NCI-H526 treated with DMSO at 0.1 percent for 48 hours (cell line): ENCODE measurements at regions not wholly inside any gene's neighbourhood (a gene's known extent, or its start where the extent isn't known, plus 50 kb on each side); places are given as distances from the start of the nearest gene placed in this dataset.
A peak's percentile ranks its signal among the peaks of the same experiment; 100 is the strongest.

Experiments
- DNase-seq: peaks from one replicate; lab custom pipeline; 2025; lab: John Stamatoyannopoulos, UW

DNA sequence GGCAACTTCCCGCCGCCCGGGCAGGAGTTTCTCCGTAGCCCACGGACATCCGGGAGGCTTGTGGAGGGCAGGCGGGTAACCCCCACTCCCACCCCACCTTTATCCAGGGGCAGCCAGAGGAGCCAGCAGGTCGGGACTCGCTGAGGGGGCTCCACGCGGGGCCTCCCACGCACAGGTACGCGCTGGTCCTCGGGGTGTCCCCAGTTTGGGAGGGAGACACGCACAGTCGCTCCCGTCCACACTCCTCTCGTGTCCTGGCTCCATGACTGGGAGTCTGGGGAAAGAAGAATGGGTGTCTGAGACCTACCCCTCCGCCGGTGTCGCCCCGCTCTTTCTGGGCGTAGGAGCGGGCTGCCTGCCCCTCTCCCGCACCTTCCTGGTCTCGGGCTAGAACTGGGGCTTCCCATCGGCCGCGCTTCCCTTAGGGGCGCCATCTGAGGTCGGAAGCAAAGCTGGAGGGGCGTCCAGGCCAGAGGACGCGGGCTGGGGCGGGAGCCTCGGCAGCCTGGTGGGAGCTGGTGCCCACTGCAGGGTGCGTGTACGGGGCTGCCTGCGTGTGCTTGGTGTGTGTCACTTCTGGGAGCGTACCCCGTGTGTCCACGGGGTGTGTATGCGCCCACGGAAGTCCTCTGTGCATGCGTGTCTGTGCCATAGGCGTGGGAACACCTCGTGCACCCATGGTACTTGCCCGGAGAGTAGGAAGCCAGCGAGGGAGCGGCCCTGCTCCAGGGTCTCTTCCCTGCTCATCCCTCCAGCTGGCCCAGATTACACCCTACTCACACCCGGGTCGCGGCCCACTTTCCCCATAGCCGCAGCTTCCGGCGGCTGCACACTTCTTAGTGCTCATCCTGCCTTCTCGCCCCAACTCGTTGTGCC is 73.0 kb upstream of the LEP start:
- no peak for DNase-seq

DNA sequence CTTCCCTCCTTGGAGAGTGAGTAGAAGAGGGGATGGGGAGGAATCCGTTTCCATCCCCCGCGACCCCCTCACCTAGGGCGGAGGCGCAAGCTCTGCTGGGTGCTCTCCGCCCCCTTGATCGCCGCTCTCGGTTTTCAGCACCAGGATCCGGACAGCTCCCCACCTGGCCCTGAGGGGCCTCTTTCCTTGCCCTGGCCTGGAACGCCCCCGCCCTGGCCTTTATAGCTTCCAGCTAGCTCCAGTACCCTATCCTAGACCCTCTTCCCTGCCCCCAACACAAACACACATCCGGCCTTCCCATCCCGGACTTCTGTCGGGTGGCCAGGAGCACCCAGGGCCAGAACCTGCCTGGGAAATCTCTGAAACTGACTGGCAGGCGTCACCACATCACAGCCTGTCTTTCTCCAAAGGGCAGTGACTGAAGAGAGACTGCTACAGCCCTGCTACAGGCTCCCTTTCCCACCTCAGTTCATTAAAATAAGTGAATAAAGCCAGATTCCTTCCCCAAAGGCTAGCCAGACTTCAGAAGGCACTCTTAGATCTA is 72.3 kb upstream of the LEP start:
- DNase-seq = no peak

DNA sequence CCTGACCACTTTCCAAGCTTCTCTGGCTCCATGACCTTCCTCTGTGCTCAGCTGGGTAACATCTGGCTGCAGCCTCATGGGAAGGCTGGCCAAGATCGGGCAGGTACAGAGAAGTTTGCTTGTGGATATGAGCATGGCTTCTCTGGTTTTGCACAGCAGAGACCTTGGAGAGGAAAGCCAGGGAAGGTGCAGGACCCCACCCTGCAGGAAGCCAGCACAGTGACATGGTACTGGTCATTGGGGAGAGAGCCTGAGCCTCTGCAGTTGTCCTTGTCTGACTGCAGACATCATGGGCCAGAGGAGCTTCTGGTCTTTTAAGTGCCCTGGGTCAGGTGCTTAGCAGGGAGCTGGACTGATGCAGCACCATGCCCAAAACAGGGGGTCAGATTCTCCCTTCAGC is 70.6 kb upstream of the LEP start:
- no peak for DNase-seq

DNA sequence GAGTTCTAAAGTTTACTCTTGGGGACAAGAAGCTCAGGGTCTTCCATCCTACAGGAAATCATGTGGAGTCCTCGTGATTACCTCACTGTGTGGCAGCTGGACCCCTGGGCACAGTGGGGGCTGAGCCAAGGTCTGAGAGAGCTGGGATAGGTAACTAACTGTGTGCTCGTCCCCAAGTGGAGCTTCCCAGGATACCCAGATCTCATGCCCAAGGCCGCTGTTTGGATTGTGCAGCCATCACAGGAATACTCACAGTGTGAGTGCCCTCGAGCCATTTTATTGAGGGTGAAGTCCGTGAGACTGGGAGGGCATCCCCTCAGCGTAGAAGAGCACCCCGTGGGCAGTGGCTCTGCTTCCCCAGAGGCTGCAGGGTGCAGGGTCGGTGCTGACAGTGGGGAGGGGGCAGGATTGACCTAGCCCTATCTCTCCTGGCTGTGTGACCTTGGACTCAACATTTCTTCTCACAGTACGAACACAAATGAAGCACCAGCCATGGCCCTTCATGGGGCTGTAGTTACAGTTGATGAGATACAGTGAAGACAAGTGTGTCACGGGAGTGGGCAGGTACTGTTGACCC is 69.6 kb upstream of the LEP start:
- no peak for DNase-seq

DNA sequence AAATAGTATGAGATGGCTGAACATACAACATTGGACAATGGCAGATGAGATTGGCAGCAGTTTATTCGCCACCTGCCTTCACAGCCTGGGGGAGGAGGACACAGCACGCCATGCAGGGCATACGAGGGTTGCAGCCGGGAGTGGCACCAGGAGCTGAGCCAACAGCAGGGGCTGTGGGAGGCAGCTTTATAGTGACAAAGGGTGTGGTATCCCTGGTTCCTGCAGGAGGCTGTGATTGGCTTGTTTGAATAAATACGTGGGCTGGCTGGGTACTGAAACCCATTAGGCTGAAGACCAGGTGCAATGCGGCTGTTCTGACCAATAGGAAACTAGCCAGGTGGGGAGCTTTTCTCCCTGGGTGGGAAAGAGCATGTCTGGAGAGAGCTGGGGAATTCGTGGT is 68.9 kb upstream of the LEP start:
- peak; percentile 21 for DNase-seq

DNA sequence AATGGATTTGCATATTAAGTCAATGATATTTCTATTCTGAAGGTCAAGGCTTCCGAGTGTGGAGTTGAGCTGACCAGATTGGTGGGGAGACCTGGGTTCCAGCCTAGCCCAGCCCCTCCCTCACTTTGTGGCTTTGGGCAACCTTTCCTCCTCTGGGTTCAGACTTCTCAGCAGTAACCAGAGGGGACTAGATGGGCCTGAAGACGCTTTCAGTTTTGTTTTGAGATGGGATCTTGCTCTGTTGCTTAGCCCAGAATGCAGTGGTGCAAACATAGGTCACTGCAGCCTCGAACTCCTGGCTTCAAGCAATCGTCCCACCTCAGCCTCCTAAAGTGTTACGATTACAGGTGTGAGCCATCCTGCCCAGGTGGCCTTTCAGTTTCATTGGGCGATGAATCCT is 68.1 kb upstream of the LEP start:
- no peak for DNase-seq

DNA sequence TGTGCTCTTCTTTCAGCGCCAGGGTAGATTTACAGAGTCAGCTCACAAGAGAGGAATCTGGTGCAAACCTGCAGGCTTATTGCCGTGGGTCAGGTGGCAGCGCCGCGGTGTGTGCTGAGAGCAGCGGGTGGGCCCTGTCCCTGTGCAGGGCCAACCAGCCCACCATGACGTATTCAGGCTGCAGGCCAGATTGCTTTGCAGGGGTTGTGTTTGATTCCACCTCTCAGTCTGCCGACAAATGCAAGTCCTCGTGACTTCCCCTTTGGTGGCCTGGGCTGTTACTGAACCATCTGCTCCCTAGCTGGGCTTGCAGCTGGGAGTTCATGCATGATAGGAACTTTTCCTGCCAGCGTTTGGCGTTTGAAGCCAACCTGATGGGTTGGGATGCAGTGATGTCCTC is 66.7 kb upstream of the LEP start:
- no peak for DNase-seq

DNA sequence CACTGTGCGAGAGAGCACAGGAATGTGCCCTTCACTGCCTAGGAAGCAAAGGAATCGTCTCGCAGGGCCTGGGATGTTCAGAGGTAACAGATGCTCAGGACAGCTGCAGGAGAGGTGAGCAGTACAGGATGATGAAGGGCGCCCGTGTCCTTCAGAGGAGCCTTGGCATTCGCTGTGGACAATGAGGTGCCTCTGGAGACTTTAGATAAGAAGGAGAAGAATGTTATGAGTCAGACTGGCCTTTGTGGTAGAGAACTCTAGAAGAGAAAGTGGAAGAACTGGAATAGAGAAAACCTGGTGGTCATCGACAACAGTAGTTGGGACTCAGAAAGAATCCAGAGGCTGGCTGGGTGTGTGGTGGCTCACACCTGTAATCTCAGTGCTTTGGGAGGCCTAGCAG is 64.4 kb upstream of the LEP start:
- no peak for DNase-seq

DNA sequence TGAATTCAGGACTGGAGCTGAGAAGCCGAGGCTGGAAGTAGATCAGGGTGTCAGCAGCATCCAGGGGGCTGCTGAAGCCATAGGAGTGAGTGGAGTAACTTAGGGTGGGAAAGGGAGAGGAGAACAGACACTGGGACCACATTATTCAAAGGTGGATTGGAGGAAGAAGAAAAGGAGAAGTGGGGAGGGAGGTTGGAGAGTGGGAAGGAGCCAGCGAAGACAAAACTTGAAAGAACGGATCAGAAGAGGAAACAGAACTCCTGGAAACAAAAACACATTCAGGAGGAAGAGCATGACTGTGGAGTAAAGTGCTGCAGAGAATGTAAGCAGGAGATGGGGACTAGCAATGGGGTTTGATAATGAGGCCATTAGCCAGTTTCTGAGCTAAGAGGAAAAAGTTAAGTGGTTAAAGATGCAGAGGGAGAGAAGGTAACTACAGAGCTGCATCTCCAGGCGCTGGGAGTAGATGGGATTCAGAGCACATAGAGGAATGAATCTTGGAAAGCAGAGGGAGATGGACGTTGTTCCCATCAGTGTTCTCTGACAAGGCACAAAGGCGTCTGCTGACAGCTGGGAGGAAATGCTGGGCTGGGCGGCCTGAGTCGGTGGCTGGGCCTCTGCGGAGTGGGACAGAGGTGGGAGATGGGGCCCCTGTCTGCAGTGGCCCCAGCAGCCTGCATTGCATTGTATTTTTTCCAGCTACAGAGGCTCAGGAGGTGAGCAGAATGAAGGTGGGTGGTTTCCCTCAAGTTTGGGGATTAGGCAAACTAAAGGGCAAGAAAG is 63.1 kb upstream of the LEP start:
- DNase-seq = no peak

DNA sequence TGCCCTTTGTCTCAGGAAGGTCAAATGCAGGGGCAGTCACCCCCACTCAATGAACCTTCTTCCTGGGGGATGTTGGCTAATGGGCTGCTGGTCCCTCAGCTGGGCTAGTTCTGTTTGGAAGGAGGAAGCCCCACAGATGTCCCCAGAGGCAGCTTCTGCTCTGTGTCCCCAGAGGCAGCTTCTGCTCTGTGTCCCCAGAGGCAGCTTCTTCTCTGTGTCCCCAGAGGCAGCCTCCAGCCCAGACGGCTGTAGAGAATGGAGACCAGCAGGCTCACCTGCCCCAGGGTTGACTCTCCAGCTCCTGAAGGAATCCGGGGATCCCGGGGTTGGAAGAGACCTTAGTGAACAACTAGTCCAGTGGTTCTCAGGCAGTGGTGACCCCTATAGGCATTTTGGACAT is 62.5 kb upstream of the LEP start:
- DNase-seq = no peak

DNA sequence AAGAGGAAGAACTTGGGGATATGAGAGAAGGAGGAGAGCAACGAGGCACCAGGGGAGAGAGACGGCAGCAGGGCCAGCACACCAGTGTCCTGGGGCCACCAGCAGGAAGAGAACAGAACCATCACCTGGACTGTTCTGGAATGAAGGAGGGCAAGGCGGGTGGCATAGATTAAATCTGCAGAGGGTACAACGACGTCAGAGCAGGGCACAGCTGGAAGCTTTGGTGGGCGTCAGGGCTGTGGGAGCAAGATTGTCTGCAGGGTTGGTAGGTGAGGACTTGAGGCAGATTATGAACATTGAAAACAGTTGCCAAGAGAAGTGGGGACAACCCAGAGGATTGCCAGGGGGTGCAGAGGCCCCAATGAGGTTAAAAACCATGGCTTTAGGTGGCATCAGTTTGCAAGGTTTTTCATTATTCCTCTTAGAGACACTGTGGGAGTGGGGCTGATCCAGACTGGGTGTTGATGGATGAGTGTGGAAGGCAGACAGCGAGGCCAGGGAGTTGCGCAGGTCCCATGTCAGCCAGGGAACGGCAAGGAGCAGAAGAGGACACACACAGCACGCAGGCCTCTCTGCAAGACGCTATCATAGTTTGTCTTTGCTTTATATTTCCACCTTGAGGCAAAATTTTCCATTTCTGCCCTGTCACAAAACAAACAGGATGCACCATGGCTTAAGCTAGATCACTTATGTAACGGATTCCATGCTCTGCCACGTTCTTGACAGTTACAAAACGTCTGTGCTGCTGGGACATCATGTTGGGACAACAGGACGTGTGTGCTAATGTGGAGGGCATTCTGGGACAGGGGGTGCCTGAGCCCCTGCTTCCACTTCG is 52.5 kb upstream of the LEP start:
- DNase-seq = no peak

DNA sequence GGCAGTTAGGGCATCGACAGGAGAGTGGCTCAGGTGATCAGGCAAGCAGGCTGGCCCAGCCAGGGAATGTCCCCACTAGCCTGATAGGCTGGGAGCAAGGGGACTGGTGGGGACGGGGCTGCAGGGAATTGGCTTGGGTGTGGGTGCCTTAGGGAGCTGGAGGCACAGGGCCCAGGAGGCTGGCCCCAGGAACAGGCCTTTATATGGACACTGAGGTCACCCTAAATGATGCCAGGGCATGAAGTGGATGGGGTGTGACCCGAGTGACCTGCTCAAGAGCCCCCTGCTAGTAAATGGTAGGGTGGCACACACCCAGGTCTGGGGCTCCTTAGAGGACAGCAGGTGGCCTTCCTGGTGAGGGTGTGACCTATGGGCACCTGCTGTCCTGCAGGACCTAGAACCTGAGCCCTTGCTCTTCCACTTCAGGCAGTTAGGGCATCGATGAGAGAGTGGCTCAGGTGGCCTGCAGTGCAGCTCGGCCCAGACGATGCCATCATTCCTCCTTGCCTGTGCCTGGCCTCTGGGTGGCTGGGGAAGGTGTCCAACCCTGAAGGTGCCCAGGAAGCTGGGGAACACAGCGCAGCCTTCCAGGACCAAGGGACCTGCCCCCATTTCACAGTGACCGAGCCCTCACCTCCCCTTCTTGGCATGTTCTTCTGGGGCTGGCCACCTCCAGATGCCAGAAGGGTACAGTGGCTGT is 51.7 kb upstream of the LEP start:
- no peak for DNase-seq

DNA sequence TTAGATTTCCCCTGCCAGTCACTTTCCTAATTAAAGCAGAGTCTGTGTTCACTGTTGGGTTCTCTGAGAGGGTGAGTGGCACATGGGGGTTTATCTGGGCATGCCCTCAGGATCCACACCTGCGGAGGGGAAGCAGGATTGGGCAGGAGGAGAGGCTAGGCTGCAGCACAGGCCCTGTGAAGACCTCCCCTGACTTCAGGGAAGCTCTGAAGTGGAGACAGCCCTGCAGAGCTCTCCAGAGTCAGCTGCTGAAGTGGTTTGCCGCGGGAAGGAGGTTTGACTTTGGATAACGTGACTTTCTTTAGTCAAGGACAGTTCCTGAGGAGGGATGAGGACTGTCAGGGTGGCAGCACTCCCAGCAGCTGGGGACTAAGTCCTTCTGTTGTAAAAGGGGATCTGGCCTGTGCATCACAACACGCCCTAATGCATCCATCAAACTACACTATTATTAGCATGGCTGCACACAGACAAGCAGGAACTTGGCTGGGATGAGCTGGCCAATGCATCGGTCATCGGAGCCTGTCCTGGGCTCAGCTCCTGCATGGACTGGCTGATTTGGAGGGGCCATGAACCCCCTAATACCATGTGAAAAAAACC is 50.9 kb upstream of the LEP start:
- no peak for DNase-seq

DNA sequence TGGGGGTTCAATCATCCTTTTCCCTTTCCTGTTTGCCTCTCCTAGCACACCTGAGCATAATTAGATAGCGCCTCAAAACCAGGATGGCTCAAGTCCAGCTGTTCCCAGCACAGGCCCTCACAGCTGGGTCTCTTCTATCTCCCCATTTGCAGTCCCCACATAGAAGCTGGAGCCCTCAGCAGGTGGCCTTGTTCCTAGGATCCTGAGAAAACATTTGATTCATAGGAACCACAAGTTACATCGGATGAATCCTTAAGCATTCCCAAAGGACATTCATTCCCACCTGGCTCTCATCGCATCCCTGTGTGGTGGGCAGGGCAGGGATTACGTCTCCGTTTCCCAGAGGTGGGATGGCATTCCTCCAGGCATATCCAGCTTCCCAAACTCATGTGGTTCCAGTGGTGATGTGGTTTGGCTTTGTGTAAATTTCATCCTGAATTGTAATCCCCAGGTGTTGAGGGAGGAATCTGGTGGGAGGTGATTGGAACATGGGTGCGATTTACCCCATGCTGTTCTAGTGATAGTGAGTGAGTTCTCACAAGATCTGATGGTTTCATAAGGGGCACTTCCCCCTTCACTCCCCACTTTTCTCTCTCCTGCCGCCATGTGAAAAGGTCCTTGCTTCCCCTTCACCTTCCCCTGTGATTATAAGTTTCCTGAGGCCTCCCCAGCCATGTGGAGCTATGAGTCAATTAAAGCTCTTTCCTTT is 49.8 kb upstream of the LEP start:
- DNase-seq = no peak
